OCI-LY3 (cell line): ENCODE measurements at regions not wholly inside any gene's neighbourhood (a gene's known extent, or its start where the extent isn't known, plus 50 kb on each side); places are given as distances from the start of the nearest gene placed in this dataset.

Source experiments
- CTCF ChIP-seq: fragments of 200-600, 300-600 bp; sonication (generic); IDR thresholded peaks from 2 replicates; pipeline ENCODE4 v1.5.1; 2014; ENCODE audit warnings: antibody characterized with exemption, low read length, low read depth
- EZH2phosphoT487 ChIP-seq: fragments of 200-600 bp; shearing (Covaris generic); IDR thresholded peaks from 2 replicates; pipeline ENCODE4 v1.6.1; 2018; ENCODE audit warnings: antibody characterized with exemption, mixed run types, low read depth

DNA sequence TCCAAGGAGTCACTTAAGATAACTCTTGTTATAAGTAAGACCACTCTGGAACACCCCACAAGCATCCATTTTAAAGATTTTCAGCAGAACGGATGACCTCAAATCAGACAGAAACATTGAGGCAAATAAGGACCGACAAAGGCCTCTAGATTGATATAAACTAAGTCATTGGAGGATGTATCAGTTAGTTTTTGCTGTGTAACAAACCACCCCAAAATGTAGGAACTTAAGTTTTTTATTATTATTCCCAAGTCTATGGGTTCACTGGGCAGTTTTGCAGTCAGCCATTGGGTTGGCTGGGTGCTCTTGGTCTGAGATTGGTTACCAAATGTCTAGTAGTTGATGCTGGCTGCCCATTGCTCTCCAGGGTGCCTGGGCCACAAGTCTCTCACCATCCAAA lies 311.8 kb downstream of the SIPA1L2 start:
- TF ChIP-seq CTCF (no peak), EZH2phosphoT487 (no peak)
